ENCODE measurements at regions not wholly inside any gene's neighbourhood (a gene's known extent, or its start where the extent isn't known, plus 50 kb on each side); places are given as distances from the start of the nearest gene placed in this dataset.

- POLR2A ChIA-PET: no interaction called here
- Histone ChIP-seq H3K27me3 (replicated peaks in 1 of 4; ENCODE audit: control extremely low read depth in 1 of 4, control insufficient read depth in 3 of 4, insufficient read depth in 4 of 4, low read length in 3 of 4) (peaks cover 0 to 3% (median 0%) of the 10 kb centered on the region in 4 experiments), H3K4me2 (replicated peaks; ENCODE audit: low read depth, low read length, poor library complexity, severe bottlenecking) (no peak overlapping the region), H3K9me3 (ENCODE audit: control extremely low read depth in 1 of 3, control insufficient read depth in 2 of 3, insufficient read depth in 1 of 3, low read length in 2 of 3) (no peaks in the 10 kb centered on the region), H3K79me2 (ENCODE audit: control insufficient read depth, insufficient read depth, low read length) (no peaks in the 10 kb centered on the region), H3K4me1 (ENCODE audit: control insufficient read depth in 2 of 2, insufficient read depth in 2 of 2, low read length in 2 of 2) (no peaks in the 10 kb centered on the region), H4K20me1 (ENCODE audit: control insufficient read depth, insufficient read depth, low read length, poor library complexity, severe bottlenecking) (no peaks in the 10 kb centered on the region), H3K36me3 (replicated peaks in 1 of 2; ENCODE audit: control extremely low read depth in 1 of 2, control insufficient read depth in 1 of 2, extremely low read depth in 1 of 2, insufficient read depth in 2 of 2, low read length in 1 of 2) (no peaks in the 10 kb centered on the region), H3K27ac (ENCODE audit: low read length in 2 of 2) (no peak overlapping the region), H3K9ac (ENCODE audit: low read length) (no peak overlapping the region), H2AFZ (ENCODE audit: insufficient read depth, low read depth, low read length, poor library complexity, severe bottlenecking) (no peak overlapping the region), H3K4me3 (ENCODE audit: control extremely low read depth in 1 of 5, extremely low read depth in 1 of 5, insufficient read depth in 1 of 5, low read depth in 2 of 5, low read length in 4 of 5) (no peak overlapping the region)
- Mint-ChIP-seq H3K4me1 (no peaks in the 10 kb centered on the region), H3K4me3 (no peak overlapping the region), H3K27me3 (peaks cover 12% of the 10 kb centered on the region), H3K9me3 (ENCODE audit: insufficient read depth) (no peaks in the 10 kb centered on the region), H3K27ac (no peak overlapping the region)
- TF ChIP-seq, protein P1, sequence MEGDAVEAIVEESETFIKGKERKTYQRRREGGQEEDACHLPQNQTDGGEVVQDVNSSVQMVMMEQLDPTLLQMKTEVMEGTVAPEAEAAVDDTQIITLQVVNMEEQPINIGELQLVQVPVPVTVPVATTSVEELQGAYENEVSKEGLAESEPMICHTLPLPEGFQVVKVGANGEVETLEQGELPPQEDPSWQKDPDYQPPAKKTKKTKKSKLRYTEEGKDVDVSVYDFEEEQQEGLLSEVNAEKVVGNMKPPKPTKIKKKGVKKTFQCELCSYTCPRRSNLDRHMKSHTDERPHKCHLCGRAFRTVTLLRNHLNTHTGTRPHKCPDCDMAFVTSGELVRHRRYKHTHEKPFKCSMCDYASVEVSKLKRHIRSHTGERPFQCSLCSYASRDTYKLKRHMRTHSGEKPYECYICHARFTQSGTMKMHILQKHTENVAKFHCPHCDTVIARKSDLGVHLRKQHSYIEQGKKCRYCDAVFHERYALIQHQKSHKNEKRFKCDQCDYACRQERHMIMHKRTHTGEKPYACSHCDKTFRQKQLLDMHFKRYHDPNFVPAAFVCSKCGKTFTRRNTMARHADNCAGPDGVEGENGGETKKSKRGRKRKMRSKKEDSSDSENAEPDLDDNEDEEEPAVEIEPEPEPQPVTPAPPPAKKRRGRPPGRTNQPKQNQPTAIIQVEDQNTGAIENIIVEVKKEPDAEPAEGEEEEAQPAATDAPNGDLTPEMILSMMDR (IDR thresholded peaks at IDR 0.05): no peak
- TF ChIP-seq EZH2 (IDR thresholded peaks at IDR 0.05; ENCODE audit: borderline replicate concordance, insufficient read depth, low read depth, low read length, poor library complexity, severe bottlenecking): no peak
- CTCF ChIA-PET: no interaction called here
- DNase-seq (no peak), ATAC-seq (ENCODE audit: low read depth) (no peak)
- intact Hi-C loops (cut with micrococcal nuclease): no loop called here
- WGBS (ENCODE audit: insufficient coverage): 17% methylated on average over 1 of the region's 1 CpG
These were observed 193.6 kb upstream of the KAZN start for GRCh38 chr1:14404862-14405301.

GRCh38 chr1:14412235-14412634 lies 186.2 kb upstream of the KAZN start:
- CTCF ChIA-PET: no interaction called here

More at GRCh38 chr1:14412235-14412634, 186.2 kb upstream of the KAZN start:
- Histone ChIP-seq H3K36me3 (replicated peaks in 1 of 2; ENCODE audit: control extremely low read depth in 1 of 2, control insufficient read depth in 1 of 2, extremely low read depth in 1 of 2, insufficient read depth in 2 of 2, low read length in 1 of 2) (no peaks in the 10 kb centered on the region), H3K27me3 (replicated peaks in 1 of 4; ENCODE audit: control extremely low read depth in 1 of 4, control insufficient read depth in 3 of 4, insufficient read depth in 4 of 4, low read length in 3 of 4) (no peaks in the 10 kb centered on the region), H4K20me1 (ENCODE audit: control insufficient read depth, insufficient read depth, low read length, poor library complexity, severe bottlenecking) (no peaks in the 10 kb centered on the region), H3K27ac (ENCODE audit: low read length in 2 of 2) (no peak overlapping the region), H3K9me3 (ENCODE audit: control extremely low read depth in 1 of 3, control insufficient read depth in 2 of 3, insufficient read depth in 1 of 3, low read length in 2 of 3) (no peaks in the 10 kb centered on the region), H2AFZ (ENCODE audit: insufficient read depth, low read depth, low read length, poor library complexity, severe bottlenecking) (no peak overlapping the region), H3K79me2 (ENCODE audit: control insufficient read depth, insufficient read depth, low read length) (no peaks in the 10 kb centered on the region), H3K4me2 (replicated peaks; ENCODE audit: low read depth, low read length, poor library complexity, severe bottlenecking) (no peak overlapping the region), H3K4me1 (ENCODE audit: control insufficient read depth in 2 of 2, insufficient read depth in 2 of 2, low read length in 2 of 2) (no peaks in the 10 kb centered on the region), H3K9ac (ENCODE audit: low read length) (no peak overlapping the region), H3K4me3 (ENCODE audit: control extremely low read depth in 1 of 5, extremely low read depth in 1 of 5, insufficient read depth in 1 of 5, low read depth in 2 of 5, low read length in 4 of 5) (no peak overlapping the region)
- Mint-ChIP-seq H3K4me1 (no peaks in the 10 kb centered on the region), H3K4me3 (no peak overlapping the region), H3K27me3 (peaks cover 20% of the 10 kb centered on the region), H3K9me3 (ENCODE audit: insufficient read depth) (no peaks in the 10 kb centered on the region), H3K27ac (no peak overlapping the region)
- DNase-seq (no peak), ATAC-seq (ENCODE audit: low read depth) (no peak)
- intact Hi-C loops (cut with micrococcal nuclease): no loop called here
- TF ChIP-seq EZH2 (IDR thresholded peaks at IDR 0.05; ENCODE audit: borderline replicate concordance, insufficient read depth, low read depth, low read length, poor library complexity, severe bottlenecking): no peak
- TF ChIP-seq, protein P1 (IDR thresholded peaks at IDR 0.05): no peak
- POLR2A ChIA-PET: no interaction called here

Data from B cell (primary cell).